HAP-1 (cell line): ENCODE measurements at regions not wholly inside any gene's neighbourhood (a gene's known extent, or its start where the extent isn't known, plus 50 kb on each side); places are given as distances from the start of the nearest gene placed in this dataset.

Source experiments
- DNase-seq, 2 experiments: peaks; one replicate each; pipeline ENCODE4 v3.0.0-alpha.2; 2016 to 2020; ENCODE audit warnings: low spot score in 2 of 2
- H3K27me3 ChIP-seq: fragments of 250-450 bp; sonication (Bioruptor Pico); 2 replicates; pipeline ENCODE4 v1.5.1; 2020; ENCODE audit warnings: low read depth, mild to moderate bottlenecking, moderate library complexity
- H3K36me3 ChIP-seq: fragments of 250-450 bp; sonication (Bioruptor Pico); replicated peaks from 2 replicates; pipeline ENCODE4 v1.5.1; 2020; ENCODE audit warnings: mild to moderate bottlenecking
- H3K4me1 ChIP-seq: fragments of 250-450 bp; sonication (Bioruptor Pico); 2 replicates; pipeline ENCODE4 v1.5.1; 2020; ENCODE audit warnings: mild to moderate bottlenecking
- H3K4me3 ChIP-seq: fragments of 250-450 bp; sonication (Bioruptor Pico); 2 replicates; pipeline ENCODE4 v1.5.1; 2020; ENCODE audit warnings: mild to moderate bottlenecking, moderate library complexity
- H3K9me3 ChIP-seq: fragments of 250-450 bp; sonication (Bioruptor Pico); 2 replicates; pipeline ENCODE4 v1.5.1; 2020; ENCODE audit warnings: mild to moderate bottlenecking, moderate library complexity
- in situ Hi-C: fragments of 300-500 bp; cut with MboI; formaldehyde crosslinking; loops from 3 replicates; pipeline ENCODE4 v1.14.3; 2020; ENCODE audit warnings: low sequenced_read_pairs, inconsistent platforms, mixed read lengths

DNA sequence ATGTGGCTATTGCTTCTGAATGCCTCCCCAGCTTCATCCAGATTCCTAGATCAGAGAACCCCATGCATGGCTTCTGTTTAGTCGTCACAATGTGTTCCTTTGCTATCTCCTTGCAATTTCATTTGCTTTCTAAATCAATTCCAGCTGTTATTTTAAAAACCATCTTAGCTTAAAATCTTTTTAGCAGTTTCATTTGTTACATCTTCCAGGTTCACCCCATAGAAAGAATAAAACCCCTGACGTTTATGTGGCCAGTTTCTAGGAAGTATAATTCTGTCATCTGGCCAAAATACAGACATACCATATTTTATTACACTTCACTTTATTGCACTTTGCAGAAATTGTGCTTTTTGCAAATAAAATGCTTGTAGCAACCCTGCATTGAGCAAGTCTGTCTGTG, 278.4 kb downstream of the PTPRC start:
- no peaks in the 10 kb centered on the region for H3K27me3 ChIP-seq
- H3K36me3 ChIP-seq: no peaks in the 10 kb centered on the region; the same call in 1 of the 2 replicates
- H3K4me1 ChIP-seq: peaks cover 27% of the 10 kb centered on the region
- H3K4me3 ChIP-seq: no peak overlapping the region
- no peak for DNase-seq
- in situ Hi-C loops: no loop called here
- no peaks in the 10 kb centered on the region for H3K9me3 ChIP-seq

DNA sequence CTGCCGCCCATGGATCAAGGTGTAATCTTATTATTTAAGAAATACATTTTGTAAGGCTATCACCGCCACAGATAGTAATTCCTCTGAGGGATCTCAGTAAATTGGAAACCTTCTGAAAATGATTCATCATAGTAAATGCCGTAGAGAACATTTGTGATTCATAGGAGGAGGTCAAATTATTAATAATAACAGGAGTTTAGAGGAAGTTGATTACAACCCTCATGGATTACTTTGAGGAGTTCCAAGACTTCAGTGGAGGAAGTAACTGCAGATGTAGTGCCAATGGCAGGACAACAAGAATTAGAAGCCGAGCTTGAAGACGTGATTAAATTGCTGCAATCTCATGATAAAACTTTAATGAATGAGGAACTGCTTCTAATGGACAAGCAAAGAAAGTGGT, 280.1 kb downstream of the PTPRC start:
- Histone ChIP-seq H3K9me3 (no peaks in the 10 kb centered on the region), H3K4me3 (no peak overlapping the region), H3K36me3 (no peaks in the 10 kb centered on the region; the same call in 1 of the 2 replicates), H3K4me1 (peaks cover 27% of the 10 kb centered on the region), H3K27me3 (no peaks in the 10 kb centered on the region)
- in situ Hi-C loops: no loop called here
- DNase-seq: no peak

DNA sequence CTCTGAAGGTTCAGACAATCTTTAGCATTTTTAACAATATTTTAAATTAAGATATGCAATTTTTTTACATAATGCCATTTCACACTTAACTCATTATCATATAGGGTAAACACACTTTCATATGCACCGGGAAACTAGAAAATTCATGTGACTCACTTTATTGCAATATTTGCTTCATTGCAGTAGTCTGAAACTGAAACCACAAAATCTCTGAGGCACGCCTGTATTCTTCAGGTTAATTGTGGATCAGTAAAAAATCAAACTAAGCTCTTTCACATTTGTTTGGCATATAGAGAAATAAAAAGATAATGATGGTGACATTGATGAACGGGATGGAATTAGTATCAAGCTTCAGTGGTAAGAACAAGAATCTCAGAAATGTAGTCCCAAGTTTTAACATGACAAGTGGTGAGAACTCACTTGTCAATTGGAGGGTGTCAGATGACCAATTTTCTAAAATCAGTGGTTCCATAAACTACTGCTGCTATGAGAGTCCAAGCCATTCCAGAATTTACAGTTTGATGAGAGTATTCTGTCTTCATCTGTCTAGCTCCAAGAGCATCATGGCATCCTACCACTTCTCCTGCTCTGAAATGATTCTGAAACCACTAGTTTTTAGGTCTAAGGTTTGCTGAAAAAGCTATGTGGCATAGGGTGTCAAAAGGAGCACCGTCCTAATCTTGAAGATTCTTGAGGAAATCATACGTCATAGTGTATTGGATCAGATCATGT, 281.0 kb downstream of the PTPRC start:
- no peak for DNase-seq
- H3K27me3 ChIP-seq: no peaks in the 10 kb centered on the region
- H3K4me3 ChIP-seq: no peak overlapping the region
- peaks cover 26% of the 10 kb centered on the region for H3K4me1 ChIP-seq
- H3K9me3 ChIP-seq: no peaks in the 10 kb centered on the region
- in situ Hi-C loops: no loop called here
- H3K36me3 ChIP-seq: no peaks in the 10 kb centered on the region; the same call in 1 of the 2 replicates

DNA sequence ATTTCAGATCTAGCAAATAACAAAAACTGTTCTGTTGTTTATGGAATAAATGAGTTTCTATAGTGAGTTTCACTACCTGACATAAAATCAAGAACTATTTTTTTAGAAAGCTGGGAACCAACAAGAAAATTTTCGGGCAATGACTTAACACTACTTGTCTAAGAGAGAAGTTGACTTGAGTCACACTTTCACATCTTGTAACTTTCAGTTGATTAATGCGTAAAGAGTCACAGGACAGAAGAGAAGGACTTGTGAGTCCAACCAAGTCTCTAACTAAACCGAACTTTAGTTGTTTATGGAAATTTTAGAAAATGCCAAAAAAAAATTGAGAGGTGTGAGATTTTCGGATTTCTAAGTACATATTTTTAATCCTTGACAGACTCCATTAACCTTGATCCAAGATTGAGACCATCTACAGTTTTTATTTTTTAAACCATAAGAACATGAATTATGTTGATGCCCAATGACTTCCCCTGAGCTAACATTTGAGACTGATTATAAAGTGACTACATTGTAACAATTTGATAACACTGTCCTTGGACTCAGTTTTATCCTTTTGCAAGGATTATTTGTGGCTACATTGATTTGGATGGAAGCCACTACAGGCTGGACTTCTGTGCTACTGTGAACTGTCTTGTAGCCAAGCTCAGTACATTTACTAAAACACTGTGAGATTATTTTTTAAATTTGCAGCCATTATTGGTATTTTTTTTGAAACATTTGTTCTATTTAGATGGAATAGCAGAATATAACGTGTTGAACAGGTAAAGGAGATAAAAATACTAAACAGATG, 284.0 kb downstream of the PTPRC start:
- in situ Hi-C loops: no loop called here
- Histone ChIP-seq H3K36me3 (no peaks in the 10 kb centered on the region; the same call in 1 of the 2 replicates), H3K27me3 (no peaks in the 10 kb centered on the region), H3K4me1 (no peaks in the 10 kb centered on the region), H3K9me3 (no peaks in the 10 kb centered on the region), H3K4me3 (no peak overlapping the region)
- no peak for DNase-seq

DNA sequence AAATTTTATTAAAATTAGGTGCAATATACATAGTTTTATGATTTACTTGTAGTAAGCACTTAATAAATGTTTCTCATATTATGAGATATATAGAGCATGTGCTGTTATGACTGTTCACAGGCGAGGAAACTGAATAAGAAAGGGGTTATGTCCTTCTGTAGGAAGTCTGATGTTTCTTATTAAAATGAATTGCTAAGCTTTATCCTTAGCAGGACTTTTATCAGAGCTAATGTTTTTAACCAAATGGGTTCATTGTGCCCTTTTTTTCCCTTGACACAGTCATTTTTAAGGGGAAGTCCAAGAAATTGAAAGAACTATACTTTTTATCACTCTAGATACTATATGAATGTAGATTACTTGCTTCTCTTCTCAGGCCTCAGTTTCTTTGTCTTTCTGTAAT, 285.2 kb downstream of the PTPRC start:
- peaks cover 2% of the 10 kb centered on the region for H3K4me1 ChIP-seq
- H3K9me3 ChIP-seq: no peaks in the 10 kb centered on the region
- no peak overlapping the region for H3K4me3 ChIP-seq
- H3K36me3 ChIP-seq: no peaks in the 10 kb centered on the region; the same call in 1 of the 2 replicates
- in situ Hi-C loops: no loop called here
- no peak for DNase-seq
- no peaks in the 10 kb centered on the region for H3K27me3 ChIP-seq

DNA sequence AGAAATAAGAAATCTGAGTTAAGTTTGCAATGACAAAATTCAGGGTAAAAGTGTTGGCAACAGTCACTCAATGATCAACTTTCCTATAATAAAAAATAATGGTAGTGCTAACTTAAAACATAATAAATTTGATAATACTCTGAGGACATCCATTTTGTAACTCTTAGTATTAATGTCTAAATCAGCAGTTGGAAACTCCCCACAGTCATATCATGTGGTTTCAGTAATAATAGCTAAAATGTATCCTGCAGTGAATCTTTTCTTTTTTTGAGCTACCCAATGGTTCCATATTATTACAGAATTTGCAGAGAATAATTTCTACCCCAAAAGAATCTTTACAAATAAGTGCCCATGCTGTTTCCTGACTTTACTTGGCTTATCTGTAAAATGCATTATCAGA, 286.7 kb downstream of the PTPRC start:
- Histone ChIP-seq H3K27me3 (no peaks in the 10 kb centered on the region), H3K36me3 (no peaks in the 10 kb centered on the region), H3K4me1 (peaks cover 15% of the 10 kb centered on the region), H3K4me3 (no peak overlapping the region), H3K9me3 (no peaks in the 10 kb centered on the region)
- in situ Hi-C loops: no loop called here
- DNase-seq: no peak

DNA sequence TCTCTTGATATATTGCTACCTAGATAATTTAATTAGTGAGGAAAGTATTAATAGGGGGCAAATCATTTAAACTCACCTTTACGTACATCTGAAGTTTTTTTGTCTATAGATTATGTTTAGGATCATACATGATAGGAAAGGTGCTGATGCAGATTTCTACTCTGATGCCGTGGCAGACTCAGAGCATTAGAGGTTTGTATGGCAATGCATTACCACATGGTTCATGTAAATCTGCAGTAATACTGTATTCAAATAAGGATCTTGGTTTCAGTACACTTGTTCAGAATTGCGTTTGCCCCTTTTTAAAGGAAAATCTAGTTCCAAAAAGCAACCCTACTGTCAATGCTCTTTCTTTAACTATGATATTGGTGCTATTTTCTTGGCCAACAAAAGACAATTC, 288.3 kb downstream of the PTPRC start:
- no peak overlapping the region for H3K4me3 ChIP-seq

DNA sequence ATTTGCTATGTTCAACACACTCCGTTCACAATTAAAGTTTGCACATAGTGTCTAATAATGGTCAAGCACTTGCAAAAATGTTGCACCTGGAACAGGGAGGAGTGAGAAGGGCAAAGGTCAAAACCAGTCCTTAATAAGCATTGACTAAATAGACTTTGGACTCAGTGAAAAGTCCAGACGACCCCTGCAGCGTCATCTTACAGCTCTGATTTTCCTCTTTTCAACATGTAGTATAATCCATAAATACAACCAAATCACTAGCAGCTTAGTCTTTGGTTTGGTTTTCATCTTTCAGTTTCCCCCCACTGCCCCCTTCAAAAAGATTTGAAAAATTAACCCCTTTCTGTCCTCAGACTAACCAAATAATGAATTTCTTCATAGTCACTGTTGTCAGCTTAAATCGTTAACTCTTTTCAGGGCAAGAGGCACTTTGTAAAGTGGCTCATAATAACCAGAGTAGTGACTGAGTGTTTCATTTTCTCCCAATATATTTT, 290.3 kb downstream of the PTPRC start:
- H3K9me3 ChIP-seq: no peaks in the 10 kb centered on the region
- DNase-seq: no peak
- in situ Hi-C loops: no loop called here
- H3K4me3 ChIP-seq: no peak overlapping the region
- H3K27me3 ChIP-seq: no peaks in the 10 kb centered on the region
- H3K4me1 ChIP-seq: peaks cover 40% of the 10 kb centered on the region
- H3K36me3 ChIP-seq: no peaks in the 10 kb centered on the region

More for the DNA sequence above, 288.3 kb downstream of the PTPRC start:
- H3K36me3 ChIP-seq: no peaks in the 10 kb centered on the region
- H3K9me3 ChIP-seq: no peaks in the 10 kb centered on the region
- in situ Hi-C loops: no loop called here
- H3K4me1 ChIP-seq: peaks cover 31% of the 10 kb centered on the region
- DNase-seq: no peak
- no peaks in the 10 kb centered on the region for H3K27me3 ChIP-seq

DNA sequence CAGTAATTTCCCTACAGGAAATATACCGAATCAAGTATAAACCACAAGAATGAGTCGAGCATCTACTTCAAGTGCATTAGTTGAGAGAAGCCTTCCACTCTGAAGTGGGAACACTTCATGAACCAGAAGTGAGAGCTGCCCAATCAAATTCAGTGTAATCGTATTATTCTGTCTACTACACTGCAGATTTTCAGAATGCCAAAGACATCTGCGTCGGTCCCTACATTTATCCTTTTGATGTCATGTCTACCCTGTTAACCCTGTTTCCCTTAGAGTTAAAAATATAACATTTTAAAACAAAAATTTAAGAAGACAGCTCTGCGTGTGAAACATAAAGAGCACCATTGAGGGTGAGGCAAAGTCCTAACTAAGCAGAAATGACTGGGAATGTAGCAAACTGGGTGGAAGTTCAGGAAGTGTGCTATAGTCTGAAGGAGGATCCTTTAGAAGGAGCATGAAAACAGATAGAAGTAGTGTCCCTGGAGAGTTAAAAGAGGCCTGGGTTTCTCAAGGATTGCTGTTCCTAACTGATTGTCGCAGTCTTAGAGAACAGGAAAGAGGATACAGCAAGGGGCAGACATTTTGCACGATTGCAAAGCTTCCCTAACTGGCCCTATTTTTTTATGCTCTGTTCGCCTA, 291.2 kb downstream of the PTPRC start:
- Histone ChIP-seq H3K27me3 (no peaks in the 10 kb centered on the region), H3K4me3 (peak overlapping the region; percentile 4), H3K36me3 (no peaks in the 10 kb centered on the region), H3K4me1 (peaks cover 40% of the 10 kb centered on the region), H3K9me3 (no peaks in the 10 kb centered on the region)
- DNase-seq: peak; percentile 13 to 66
- in situ Hi-C loops: loop anchor here (10.0 kb wide), 1 partner anchor 315 kb away; no protein-coding TSS in a partner anchor

DNA sequence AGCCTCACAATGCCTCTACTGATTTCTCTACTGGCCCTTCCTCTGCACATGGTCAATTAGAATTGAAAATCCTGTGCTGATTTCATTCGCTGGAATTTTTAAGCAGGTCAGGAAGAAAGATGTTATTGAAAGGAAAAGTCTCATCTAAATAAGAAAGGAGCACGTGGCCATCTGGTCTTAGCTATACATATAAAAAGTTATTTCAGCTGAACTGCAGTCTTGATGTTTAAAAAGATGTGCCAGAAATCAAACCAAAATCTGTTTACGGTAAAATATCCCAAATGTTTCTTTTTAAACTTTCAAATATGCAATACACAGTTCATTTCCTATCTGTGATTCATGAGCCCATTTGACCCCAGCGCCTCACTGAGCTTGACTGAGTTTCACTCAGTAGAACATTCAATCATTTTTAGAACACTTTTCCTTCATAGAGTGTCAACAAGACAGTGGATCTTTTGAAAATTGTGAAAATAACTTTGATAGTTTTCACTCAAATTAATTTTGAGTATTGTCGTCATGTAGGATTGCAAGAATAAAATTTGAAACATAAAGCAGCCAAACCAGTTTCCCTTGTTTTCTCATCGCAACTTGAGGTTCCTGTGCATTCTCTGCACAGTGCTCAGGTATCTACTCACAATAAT, 293.6 kb downstream of the PTPRC start:
- Histone ChIP-seq H3K27me3 (no peaks in the 10 kb centered on the region), H3K4me3 (peak overlapping the region; percentile 1; the same call in 1 of the 2 replicates), H3K36me3 (no peaks in the 10 kb centered on the region; the same call in 1 of the 2 replicates), H3K9me3 (no peaks in the 10 kb centered on the region), H3K4me1 (peaks cover 40% of the 10 kb centered on the region)
- in situ Hi-C loops: loop anchor here (10.0 kb wide), 1 partner anchor 312 kb away; no protein-coding TSS in a partner anchor
- peak; percentile 32 to 93 for DNase-seq

DNA sequence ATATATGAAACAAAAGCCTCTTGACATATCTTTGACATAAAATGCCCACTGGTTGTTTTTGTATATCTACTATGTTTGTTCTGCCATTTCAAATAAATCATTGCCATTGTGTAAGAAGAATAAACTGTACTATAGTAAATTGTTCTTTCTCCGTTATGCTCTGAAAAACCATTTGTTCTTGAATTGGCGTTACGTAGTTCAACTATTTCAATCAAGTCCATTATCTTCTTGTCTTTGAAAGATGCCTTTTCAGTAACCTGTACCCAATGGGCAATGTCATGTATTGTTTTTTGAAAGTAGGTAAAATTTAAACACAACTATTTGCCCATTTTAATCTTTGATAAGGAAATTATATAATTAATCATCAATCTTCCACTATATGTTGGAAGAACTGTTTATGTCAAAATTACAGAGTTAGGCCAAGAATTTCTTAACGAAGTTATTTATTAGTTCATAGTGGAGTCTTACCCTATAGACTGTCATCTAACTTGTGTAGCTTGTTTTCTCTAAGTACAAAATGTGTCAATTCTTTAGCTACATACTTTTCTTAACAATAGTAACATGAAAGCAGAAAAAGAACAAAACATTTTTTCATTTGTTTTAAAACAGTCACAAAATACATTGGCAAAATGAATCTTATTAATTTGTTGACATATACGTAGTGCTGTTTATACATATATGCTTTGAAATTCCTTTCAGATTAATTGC, 294.8 kb downstream of the PTPRC start:
- Histone ChIP-seq H3K27me3 (no peaks in the 10 kb centered on the region), H3K4me3 (peak overlapping the region; percentile 59), H3K4me1 (peaks cover 40% of the 10 kb centered on the region), H3K36me3 (no peaks in the 10 kb centered on the region; the same call in 1 of the 2 replicates), H3K9me3 (no peaks in the 10 kb centered on the region)
- no peak for DNase-seq
- in situ Hi-C loops: loop anchor here (10.0 kb wide), 1 partner anchor 311 kb away; no protein-coding TSS in a partner anchor

DNA sequence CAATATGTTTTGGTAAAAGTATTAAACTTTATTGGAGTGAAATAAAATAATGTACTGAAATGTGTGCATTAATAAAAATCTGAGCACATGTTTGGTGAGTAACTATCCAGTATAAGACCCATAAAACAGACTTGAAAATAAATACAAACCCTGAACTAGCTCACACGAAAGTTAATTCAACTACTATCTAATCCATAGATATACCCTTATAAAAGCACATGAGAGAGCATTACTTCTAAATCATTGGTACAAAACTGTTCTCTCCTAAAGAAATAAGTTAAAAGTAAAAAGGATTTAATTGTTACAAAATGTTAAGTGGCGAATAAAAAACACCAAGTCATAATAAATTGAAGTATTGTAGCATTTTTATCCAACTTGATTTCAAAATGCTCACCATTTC, 295.6 kb downstream of the PTPRC start:
- H3K36me3 ChIP-seq: no peaks in the 10 kb centered on the region; the same call in 1 of the 2 replicates
- peaks cover 34% of the 10 kb centered on the region for H3K4me1 ChIP-seq
- H3K27me3 ChIP-seq: no peaks in the 10 kb centered on the region
- in situ Hi-C loops: loop anchor here (10.0 kb wide), 1 partner anchor 310 kb away; no protein-coding TSS in a partner anchor
- DNase-seq: no peak
- peak overlapping the region; percentile 59 for H3K4me3 ChIP-seq
- H3K9me3 ChIP-seq: no peaks in the 10 kb centered on the region
